ENCODE measurements at regions not wholly inside any gene's neighbourhood (a gene's known extent, or its start where the extent isn't known, plus 50 kb on each side); places are given as distances from the start of the nearest gene placed in this dataset.

DNA sequence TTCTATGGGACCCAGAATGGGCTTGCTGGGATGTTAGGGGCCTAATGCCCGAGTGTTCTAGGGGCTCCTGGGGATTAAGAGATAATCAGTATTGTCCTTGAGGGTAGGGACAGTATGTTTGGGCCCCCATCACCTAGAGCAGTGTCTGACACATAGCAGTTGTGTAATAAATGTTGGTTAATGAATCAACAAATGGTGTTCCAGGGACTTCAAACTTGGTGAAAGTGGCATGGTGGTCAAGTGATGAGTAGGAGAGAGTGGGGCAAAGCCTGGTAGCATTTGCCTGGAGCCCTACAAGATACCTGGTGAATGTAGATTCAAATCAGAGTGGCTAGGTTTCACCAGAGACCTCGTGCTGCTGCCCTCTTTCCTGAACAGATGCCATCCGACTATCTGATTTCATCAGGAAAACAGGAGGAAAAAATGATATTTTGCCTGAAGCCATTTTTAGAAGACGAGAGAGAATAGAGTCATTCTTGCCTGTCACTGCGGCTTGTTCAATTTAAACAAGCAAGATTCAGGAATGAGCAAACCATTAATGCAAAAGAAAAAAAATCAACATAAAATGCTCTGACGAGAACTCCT lies 117.3 kb downstream of the RPL22L1 start:
- TF ChIP-seq CTCF (IDR thresholded peaks at IDR 0.05; ENCODE audit: extremely low read depth in 1 of 2, insufficient read depth in 1 of 2, low read depth in 1 of 2, low read length in 2 of 2) (no peak), EZH2 (IDR thresholded peaks at IDR 0.05; ENCODE audit: borderline replicate concordance, low read depth, low read length, severe bottlenecking) (no peak), POLR2AphosphoS5 (IDR thresholded peaks at IDR 0.05; ENCODE audit: insufficient read depth, low read depth, low read length) (no peak)
